Thoracic aorta (tissue), 2 donors: ENCODE measurements at regions not wholly inside any gene's neighbourhood (a gene's known extent, or its start where the extent isn't known, plus 50 kb on each side); places are given as distances from the start of the nearest gene placed in this dataset.

Experiments used
- ATAC-seq: fragments of 150-250 bp; one replicate; pipeline ENCODE4 v1.8.0; 2017; ENCODE audit warnings: low read depth; ENCODE audit not compliant: insufficient number of reproducible peaks, low FRiP score
- DNase-seq: peaks from one replicate; pipeline ENCODE4 v3.0.0-alpha.2; 2020; ENCODE audit warnings: low spot score
- H3K27ac ChIP-seq, 2 donors: fragments of 200-600 bp; sonication (generic); 1 replicate in 1 of 2; 2 replicates in 1 of 2; pipeline ENCODE4 v1.5.1; 2016; ENCODE audit warnings: mild to moderate bottlenecking in 2 of 2, moderate library complexity in 2 of 2
- H3K27me3 ChIP-seq: fragments of 200-600 bp; sonication (generic); replicated peaks from 2 replicates; pipeline ENCODE4 v1.6.0; 2016; ENCODE audit warnings: mild to moderate bottlenecking; ENCODE audit not compliant: insufficient read depth
- H3K36me3 ChIP-seq: fragments of 200-600 bp; sonication (generic); one replicate; pipeline ENCODE4 v1.5.1; 2016
- H3K4me1 ChIP-seq, 2 donors: fragments of 200-600 bp; sonication (generic); 1 replicate in 1 of 2; 2 replicates in 1 of 2; pipeline versions ENCODE4 v1.5.1 to v1.6.0; 2016; ENCODE audit warnings: low read depth in 2 of 2, mild to moderate bottlenecking in 1 of 2; ENCODE audit not compliant: control insufficient read depth in 1 of 2
- H3K4me3 ChIP-seq: fragments of 200-600 bp; sonication (generic); 2 replicates; pipeline ENCODE4 v1.5.1; 2016; ENCODE audit warnings: mild to moderate bottlenecking
- H3K9me3 ChIP-seq: fragments of 200-600 bp; sonication (generic); 2 replicates; pipeline ENCODE4 v1.5.1; 2016
- TF ChIP-seq, protein P1 (sequence below): fragments of 200-600 bp; sonication (generic); IDR thresholded peaks from one replicate; pipeline ENCODE4 v1.5.1; 2019; ENCODE audit warnings: antibody characterized with exemption

GRCh38 chr21:22516230-22516629 lies 1518.0 kb downstream of the NCAM2 start:
- TF ChIP-seq, protein P1, sequence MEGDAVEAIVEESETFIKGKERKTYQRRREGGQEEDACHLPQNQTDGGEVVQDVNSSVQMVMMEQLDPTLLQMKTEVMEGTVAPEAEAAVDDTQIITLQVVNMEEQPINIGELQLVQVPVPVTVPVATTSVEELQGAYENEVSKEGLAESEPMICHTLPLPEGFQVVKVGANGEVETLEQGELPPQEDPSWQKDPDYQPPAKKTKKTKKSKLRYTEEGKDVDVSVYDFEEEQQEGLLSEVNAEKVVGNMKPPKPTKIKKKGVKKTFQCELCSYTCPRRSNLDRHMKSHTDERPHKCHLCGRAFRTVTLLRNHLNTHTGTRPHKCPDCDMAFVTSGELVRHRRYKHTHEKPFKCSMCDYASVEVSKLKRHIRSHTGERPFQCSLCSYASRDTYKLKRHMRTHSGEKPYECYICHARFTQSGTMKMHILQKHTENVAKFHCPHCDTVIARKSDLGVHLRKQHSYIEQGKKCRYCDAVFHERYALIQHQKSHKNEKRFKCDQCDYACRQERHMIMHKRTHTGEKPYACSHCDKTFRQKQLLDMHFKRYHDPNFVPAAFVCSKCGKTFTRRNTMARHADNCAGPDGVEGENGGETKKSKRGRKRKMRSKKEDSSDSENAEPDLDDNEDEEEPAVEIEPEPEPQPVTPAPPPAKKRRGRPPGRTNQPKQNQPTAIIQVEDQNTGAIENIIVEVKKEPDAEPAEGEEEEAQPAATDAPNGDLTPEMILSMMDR = no peak
- ATAC-seq = no peak
- H3K4me3 ChIP-seq = no peak overlapping the region
- no peaks in the 10 kb centered on the region for H3K36me3 ChIP-seq
- no peak overlapping the region for H3K27ac ChIP-seq
- H3K4me1 ChIP-seq = no peaks in the 10 kb centered on the region
- DNase-seq = no peak
- no peaks in the 10 kb centered on the region for H3K9me3 ChIP-seq
- H3K27me3 ChIP-seq = no peaks in the 10 kb centered on the region

DNA sequence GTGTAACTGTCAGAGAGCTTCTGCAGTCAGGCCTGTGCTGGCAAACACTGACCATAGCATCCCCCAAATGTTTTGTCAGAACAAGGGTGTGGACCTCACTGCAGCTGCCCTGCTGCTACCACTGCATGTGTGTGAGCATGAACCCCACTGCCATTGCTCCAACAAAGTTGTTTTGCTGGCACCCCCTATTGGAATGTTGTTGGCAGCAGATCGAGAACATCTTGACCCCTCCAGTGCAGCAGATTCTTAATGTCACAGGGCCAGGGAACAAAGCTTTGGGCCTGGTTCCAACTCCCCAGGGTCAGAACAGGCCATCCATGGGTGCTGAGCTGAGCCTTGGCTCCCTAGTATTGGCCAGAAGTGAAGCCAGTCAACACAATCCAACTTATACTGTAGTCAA lies 1537.4 kb downstream of the NCAM2 start:
- ATAC-seq (no peak), DNase-seq (no peak)
- H3K36me3 ChIP-seq = no peaks in the 10 kb centered on the region
- H3K27ac ChIP-seq = no peak overlapping the region
- H3K4me3 ChIP-seq = no peak overlapping the region
- no peaks in the 10 kb centered on the region for H3K9me3 ChIP-seq
- no peaks in the 10 kb centered on the region for H3K4me1 ChIP-seq
- TF ChIP-seq, protein P1 = no peak
- no peaks in the 10 kb centered on the region for H3K27me3 ChIP-seq

DNA sequence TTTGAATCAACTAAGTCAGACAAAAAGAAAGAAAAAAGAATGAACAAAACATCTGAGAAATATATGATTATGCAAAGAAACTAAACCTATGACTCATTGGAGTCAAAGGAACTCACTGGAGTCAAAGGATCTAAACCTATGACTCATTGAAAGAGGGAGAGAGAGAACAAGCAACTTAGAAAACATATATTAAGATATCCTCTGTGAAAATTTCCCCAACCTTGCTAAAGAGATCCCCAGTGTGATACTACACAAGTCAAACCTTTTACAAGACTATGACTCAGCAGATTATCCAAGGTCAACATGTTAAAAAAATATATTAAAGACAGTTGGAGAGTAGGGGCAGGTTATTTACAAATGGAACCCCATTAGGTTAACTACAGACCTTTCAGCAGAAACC lies 1538.3 kb downstream of the NCAM2 start:
- TF ChIP-seq, protein P1 = no peak
- no peak for ATAC-seq

GRCh38 chr21:22544747-22545146 lies 1546.5 kb downstream of the NCAM2 start:
- Histone ChIP-seq H3K9me3 (no peaks in the 10 kb centered on the region), H3K27ac (no peak overlapping the region)
- ATAC-seq = no peak

More for the DNA sequence above, 1538.3 kb downstream of the NCAM2 start:
- Histone ChIP-seq H3K4me3 (no peak overlapping the region), H3K36me3 (no peaks in the 10 kb centered on the region), H3K27ac (no peak overlapping the region), H3K27me3 (no peaks in the 10 kb centered on the region), H3K4me1 (no peaks in the 10 kb centered on the region), H3K9me3 (no peaks in the 10 kb centered on the region)
- no peak for DNase-seq

GRCh38 chr21:22552390-22552789 lies 1554.2 kb downstream of the NCAM2 start:
- no peak overlapping the region for H3K4me3 ChIP-seq
- H3K4me1 ChIP-seq = no peaks in the 10 kb centered on the region
- no peak overlapping the region for H3K27ac ChIP-seq
- no peaks in the 10 kb centered on the region for H3K27me3 ChIP-seq
- H3K9me3 ChIP-seq = no peaks in the 10 kb centered on the region
- TF ChIP-seq, protein P1 = no peak
- ATAC-seq (no peak), DNase-seq (no peak)
- no peaks in the 10 kb centered on the region for H3K36me3 ChIP-seq

More at GRCh38 chr21:22544747-22545146, 1546.5 kb downstream of the NCAM2 start:
- DNase-seq = no peak
- no peaks in the 10 kb centered on the region for H3K4me1 ChIP-seq
- H3K36me3 ChIP-seq = no peaks in the 10 kb centered on the region
- H3K27me3 ChIP-seq = no peaks in the 10 kb centered on the region
- no peak overlapping the region for H3K4me3 ChIP-seq
- TF ChIP-seq, protein P1 = no peak
